Testis (tissue), 2 donors: ENCODE measurements at regions not wholly inside any gene's neighbourhood (a gene's known extent, or its start where the extent isn't known, plus 50 kb on each side); places are given as distances from the start of the nearest gene placed in this dataset.
A peak's percentile ranks its signal among the peaks of the same experiment; 100 is the strongest.

Source experiments
- DNase-seq: peaks from one replicate; pipeline ENCODE4 v3.0.0-alpha.2; 2019
- H3K27ac ChIP-seq, 2 donors: fragments of 200-600 bp; sonication (generic); one replicate each; pipeline ENCODE4 v1.5.1; 2019
- H3K27me3 ChIP-seq: fragments of 200-600 bp; sonication (generic); one replicate; pipeline ENCODE4 v1.5.1; 2019
- H3K36me3 ChIP-seq: fragments of 200-600 bp; sonication (generic); one replicate; pipeline ENCODE4 v1.5.1; 2017; ENCODE audit warnings: low read depth; ENCODE audit errors: missing control alignments
- H3K4me1 ChIP-seq: fragments of 200-600 bp; sonication (generic); one replicate; pipeline ENCODE4 v1.5.1; 2019
- H3K4me3 ChIP-seq, 2 donors: fragments of 200-600 bp; sonication (generic); one replicate each; pipeline ENCODE4 v1.5.1; 2017 to 2019
- H3K9me3 ChIP-seq: fragments of 200-600 bp; sonication (generic); one replicate; pipeline ENCODE4 v1.5.1; 2017
- CTCF ChIP-seq, 3 experiments: fragments of 450-650 bp in 2 of 3; fragments of 200-600 bp in 1 of 3; sonication (generic) in 1 of 3; IDR thresholded peaks; one replicate each; pipeline ENCODE4 v1.5.1; 2016 to 2019; ENCODE audit warnings: antibody characterized with exemption in 3 of 3, mild to moderate bottlenecking in 2 of 3, moderate library complexity in 1 of 3
- POLR2A ChIP-seq: fragments of 450-650 bp; IDR thresholded peaks from one replicate; pipeline ENCODE4 v1.6.1; 2017; ENCODE audit warnings: antibody characterized with exemption, mild to moderate bottlenecking, moderate library complexity
- WGBS, 2 donors: methylation state at CpG; one replicate each; pipeline ENCODE4 v1.1.5; 2018; 5-methylcytosine and 5-hydroxymethylcytosine counted together
- intact Hi-C: fragments of 100-400 bp; cut with DNase I; formaldehyde crosslinking; loops from one replicate; pipeline ENCODE4 v1.15.1; 2023; ENCODE audit warnings: low total_unique reads

GRCh38 chr5:3654515-3654914, 58.9 kb downstream of the IRX1 start:
- intact Hi-C loops: no loop called here
- H3K9me3 ChIP-seq: no peaks in the 10 kb centered on the region
- no peak overlapping the region for H3K4me3 ChIP-seq
- no peak for TF ChIP-seq CTCF (IDR thresholded peaks at IDR 0.05)
- TF ChIP-seq POLR2A: no peak
- no peaks in the 10 kb centered on the region for H3K27me3 ChIP-seq
- H3K4me1 ChIP-seq: no peaks in the 10 kb centered on the region
- no peak for DNase-seq
- WGBS, 2 donors: 89 to 92% methylated on average over 8 to 9 of the region's 9 CpGs
- H3K36me3 ChIP-seq: no peaks in the 10 kb centered on the region
- H3K27ac ChIP-seq: no peak overlapping the region

GRCh38 chr5:3656803-3657202, 61.2 kb downstream of the IRX1 start:
- H3K36me3 ChIP-seq: no peaks in the 10 kb centered on the region
- H3K27ac ChIP-seq: no peak overlapping the region
- H3K9me3 ChIP-seq: no peaks in the 10 kb centered on the region
- intact Hi-C loops: no loop called here
- H3K27me3 ChIP-seq: no peaks in the 10 kb centered on the region
- TF ChIP-seq POLR2A: no peak
- no peak for TF ChIP-seq CTCF (IDR thresholded peaks at IDR 0.05)
- WGBS, 2 donors: 31 to 69% methylated on average over 3 to 7 of the region's 7 CpGs
- H3K4me1 ChIP-seq: no peaks in the 10 kb centered on the region
- no peak for DNase-seq
- H3K4me3 ChIP-seq: no peak overlapping the region

GRCh38 chr5:3657364-3658022, 61.9 kb downstream of the IRX1 start:
- Histone ChIP-seq H3K27me3 (no peaks in the 10 kb centered on the region), H3K4me3 (no peak overlapping the region), H3K27ac (no peak overlapping the region), H3K4me1 (no peaks in the 10 kb centered on the region), H3K36me3 (no peaks in the 10 kb centered on the region), H3K9me3 (no peaks in the 10 kb centered on the region)
- 36 to 78% methylated on average over 9 to 18 of the region's 18 CpGs for WGBS, 2 donors
- TF ChIP-seq CTCF (IDR thresholded peaks at IDR 0.05) (no peak), POLR2A (no peak)
- intact Hi-C loops: no loop called here
- DNase-seq: no peak

- Histone ChIP-seq H3K27me3 (no peaks in the 10 kb centered on the region), H3K9me3 (no peaks in the 10 kb centered on the region), H3K36me3 (no peaks in the 10 kb centered on the region), H3K4me3 (no peak overlapping the region), H3K4me1 (no peaks in the 10 kb centered on the region), H3K27ac (no peak overlapping the region)
- no peak for TF ChIP-seq POLR2A
- no peak for TF ChIP-seq CTCF (IDR thresholded peaks at IDR 0.05)
- 62 to 63% methylated on average over 10 of the region's 10 CpGs for WGBS, 2 donors
- DNase-seq: no peak
- intact Hi-C loops: no loop called here
These were observed 63.3 kb downstream of the IRX1 start for GRCh38 chr5:3658929-3659328.

GRCh38 chr5:3659907-3660306, 64.3 kb downstream of the IRX1 start:
- no peaks in the 10 kb centered on the region for H3K4me1 ChIP-seq
- no peak overlapping the region for H3K27ac ChIP-seq
- intact Hi-C loops: no loop called here
- TF ChIP-seq CTCF (IDR thresholded peaks at IDR 0.05) (no peak), POLR2A (no peak)
- no peaks in the 10 kb centered on the region for H3K36me3 ChIP-seq
- no peaks in the 10 kb centered on the region for H3K27me3 ChIP-seq
- WGBS, 2 donors: 67 to 74% methylated on average over 8 of the region's 8 CpGs
- no peak overlapping the region for H3K4me3 ChIP-seq
- peak; percentile 19 for DNase-seq
- H3K9me3 ChIP-seq: no peaks in the 10 kb centered on the region
